Common myeloid progenitor, CD34-positive (primary cell): ENCODE measurements at regions not wholly inside any gene's neighbourhood (a gene's known extent, or its start where the extent isn't known, plus 50 kb on each side); places are given as distances from the start of the nearest gene placed in this dataset.

Experiments
- CTCF ChIA-PET: fragments of 350-600 bp; sonication (Branson Sonifier 250); formaldehyde crosslinking; loops from one replicate; lab custom pipeline; 2021; ENCODE audit warnings: antibody characterized with exemption; lab: Charles Lee
- POLR2A ChIA-PET: fragments of 350-600 bp; sonication (Branson Sonifier 250); formaldehyde crosslinking; loops from one replicate; lab custom pipeline; 2021; ENCODE audit warnings: antibody characterized with exemption; lab: Charles Lee
- DNase-seq, 3 donors: peaks; one replicate each; pipeline versions ENCODE4 v3.0.0 to v3.0.0-alpha.2; 2013
- H3K27ac ChIP-seq, 2 experiments: 1 replicate in 1 of 2; 2 replicates in 1 of 2; pipeline ENCODE4 v1.7.0; 2013; ENCODE audit warnings: inconsistent platforms in 2 of 2, low read length in 2 of 2, mild to moderate bottlenecking in 2 of 2, low read depth in 1 of 2, moderate library complexity in 1 of 2; ENCODE audit not compliant: severe bottlenecking in 2 of 2, insufficient read depth in 1 of 2, poor library complexity in 1 of 2
- H3K27me3 ChIP-seq, 5 experiments: replicated peaks in 2 of 5; 1 replicate in 3 of 5; 2 replicates in 2 of 5; pipeline versions ENCODE4 v1.6.1 to v1.7.0; 2013; ENCODE audit warnings: low read length in 4 of 5, mild to moderate bottlenecking in 2 of 5, moderate library complexity in 2 of 5, inconsistent platforms in 1 of 5; ENCODE audit not compliant: insufficient read depth in 5 of 5, control insufficient read depth in 4 of 5
- H3K36me3 ChIP-seq, 4 experiments: 1 replicate in 2 of 4; 2 replicates in 2 of 4; pipeline versions ENCODE4 v1.6.1 to v1.7.0; 2013; ENCODE audit warnings: low read length in 3 of 4, control low read depth in 1 of 4, mild to moderate bottlenecking in 1 of 4; ENCODE audit not compliant: control insufficient read depth in 4 of 4, insufficient read depth in 4 of 4
- H3K4me1 ChIP-seq, 4 experiments: 1 replicate in 3 of 4; 2 replicates in 1 of 4; pipeline versions ENCODE4 v1.6.1 to v1.7.1; 2013; ENCODE audit warnings: low read length in 3 of 4, mild to moderate bottlenecking in 3 of 4, control low read depth in 1 of 4, inconsistent platforms in 1 of 4, moderate library complexity in 1 of 4; ENCODE audit not compliant: control insufficient read depth in 4 of 4, insufficient read depth in 4 of 4; ENCODE audit errors: control extremely low read depth in 1 of 4
- H3K4me3 ChIP-seq, 7 experiments: 1 replicate in 4 of 7; 2 replicates in 3 of 7; pipeline versions ENCODE4 v1.5.1 to v1.7.0; 2013; ENCODE audit warnings: mild to moderate bottlenecking in 7 of 7, low read length in 6 of 7, moderate library complexity in 6 of 7, inconsistent platforms in 2 of 7, low read depth in 2 of 7, control low read depth in 1 of 7; ENCODE audit not compliant: insufficient read depth in 4 of 7, control insufficient read depth in 1 of 7; ENCODE audit errors: extremely low read depth in 1 of 7
- H3K9me3 ChIP-seq, 5 experiments: 1 replicate in 4 of 5; 2 replicates in 1 of 5; pipeline versions ENCODE4 v1.6.1 to v1.7.1; 2013; ENCODE audit warnings: low read length in 4 of 5, mild to moderate bottlenecking in 2 of 5, inconsistent platforms in 1 of 5, low read depth in 1 of 5, moderate library complexity in 1 of 5; ENCODE audit not compliant: control insufficient read depth in 4 of 5, insufficient read depth in 2 of 5; ENCODE audit errors: control extremely low read depth in 1 of 5
- WGBS: methylation state at CpG from one replicate; pipeline ENCODE4 v1.1.5; 2013; ENCODE audit not compliant: insufficient coverage; 5-methylcytosine and 5-hydroxymethylcytosine counted together

GRCh38 chr13:73174521-73175010 is 115.8 kb downstream of the KLF5 start:
- ChIA-PET CTCF (interaction anchor here (1.2 kb wide), 1 partner anchor 20 kb away, joined by 4 read pairs; no protein-coding TSS in a partner anchor), POLR2A (no interaction called here)
- Histone ChIP-seq H3K9me3 (no peaks in the 10 kb centered on the region), H3K4me3 (no peak overlapping the region), H3K36me3 (no peaks in the 10 kb centered on the region), H3K4me1 (no peaks in the 10 kb centered on the region), H3K27ac (no peak overlapping the region), H3K27me3 (no peaks in the 10 kb centered on the region)
- DNase-seq = no peak

GRCh38 chr13:73173279-73173811 is 114.5 kb downstream of the KLF5 start:
- DNase-seq = peak in 2 of 3 donors; percentile 14 to 46
- POLR2A ChIA-PET = no interaction called here
- WGBS = 90% methylated on average over 3 of the region's 3 CpGs
- H3K36me3 ChIP-seq = no peaks in the 10 kb centered on the region
- no peaks in the 10 kb centered on the region for H3K9me3 ChIP-seq
- CTCF ChIA-PET = interaction anchor here (1.2 kb wide), 1 partner anchor 19 kb away, joined by 4 read pairs; no protein-coding TSS in a partner anchor
- no peak overlapping the region for H3K4me3 ChIP-seq
- H3K4me1 ChIP-seq = no peaks in the 10 kb centered on the region
- H3K27ac ChIP-seq = no peak overlapping the region
- no peaks in the 10 kb centered on the region for H3K27me3 ChIP-seq

GRCh38 chr13:73171926-73172325 is 113.1 kb downstream of the KLF5 start:
- no peaks in the 10 kb centered on the region for H3K27me3 ChIP-seq
- ChIA-PET POLR2A (no interaction called here), CTCF (no interaction called here)
- DNase-seq = peak in 1 of 3 donors; percentile 33
- no peak overlapping the region for H3K4me3 ChIP-seq
- H3K9me3 ChIP-seq = no peaks in the 10 kb centered on the region
- no peaks in the 10 kb centered on the region for H3K36me3 ChIP-seq
- 80% methylated on average over 4 of the region's 5 CpGs for WGBS
- no peaks in the 10 kb centered on the region for H3K4me1 ChIP-seq
- no peak overlapping the region for H3K27ac ChIP-seq

GRCh38 chr13:73171271-73171682 is 112.5 kb downstream of the KLF5 start:
- H3K9me3 ChIP-seq = no peaks in the 10 kb centered on the region
- H3K27me3 ChIP-seq = no peaks in the 10 kb centered on the region
- H3K36me3 ChIP-seq = no peaks in the 10 kb centered on the region
- no peak for DNase-seq
- H3K4me3 ChIP-seq = no peak overlapping the region
- POLR2A ChIA-PET = no interaction called here
- WGBS = 94% methylated on average over 3 of the region's 5 CpGs
- CTCF ChIA-PET = no interaction called here
- H3K27ac ChIP-seq = no peak overlapping the region
- no peaks in the 10 kb centered on the region for H3K4me1 ChIP-seq

GRCh38 chr13:73169971-73170370 is 111.2 kb downstream of the KLF5 start:
- WGBS = no CpG with 5 or more reads among the region's 2 CpGs
- no peak overlapping the region for H3K27ac ChIP-seq
- POLR2A ChIA-PET = no interaction called here
- H3K4me3 ChIP-seq = no peak overlapping the region
- H3K4me1 ChIP-seq = no peaks in the 10 kb centered on the region
- H3K9me3 ChIP-seq = no peaks in the 10 kb centered on the region
- H3K36me3 ChIP-seq = no peaks in the 10 kb centered on the region
- DNase-seq = peak in 1 of 3 donors; percentile 13
- CTCF ChIA-PET = interaction anchor here (0.6 kb wide), 1 partner anchor 171 kb away, joined by 5 read pairs; no protein-coding TSS in a partner anchor
- H3K27me3 ChIP-seq = no peaks in the 10 kb centered on the region

- POLR2A ChIA-PET = no interaction called here
- Histone ChIP-seq H3K4me3 (no peak overlapping the region), H3K27me3 (no peaks in the 10 kb centered on the region), H3K4me1 (no peaks in the 10 kb centered on the region), H3K27ac (no peak overlapping the region), H3K36me3 (no peaks in the 10 kb centered on the region), H3K9me3 (no peaks in the 10 kb centered on the region)
- DNase-seq = no peak
- CTCF ChIA-PET = interaction anchor here (0.6 kb wide), 1 partner anchor 308 kb away, joined by 3 read pairs; no protein-coding TSS in a partner anchor
- WGBS = 100% methylated on average over 8 of the region's 8 CpGs
These were observed 110.2 kb downstream of the KLF5 start for GRCh38 chr13:73168953-73169401.

GRCh38 chr13:73168226-73168952 is 109.6 kb downstream of the KLF5 start:
- Histone ChIP-seq H3K27ac (no peak overlapping the region), H3K36me3 (no peaks in the 10 kb centered on the region), H3K27me3 (no peaks in the 10 kb centered on the region), H3K4me3 (no peak overlapping the region), H3K9me3 (no peaks in the 10 kb centered on the region), H3K4me1 (no peaks in the 10 kb centered on the region)
- CTCF ChIA-PET = interaction anchor here (0.6 to 1.0 kb wide), 2 partner anchors 32 to 309 kb away, joined by 3 read pairs; no protein-coding TSS in a partner anchor
- POLR2A ChIA-PET = no interaction called here
- 87% methylated on average over 1 of the region's 1 CpG for WGBS
- no peak for DNase-seq
